ENCODE measurements at regions not wholly inside any gene's neighbourhood (a gene's known extent, or its start where the extent isn't known, plus 50 kb on each side); places are given as distances from the start of the nearest gene placed in this dataset.
A peak's percentile ranks its signal among the peaks of the same experiment; 100 is the strongest.
"Not testable (repeated sequence)": the region's sequence is repeated elsewhere in the genome, so short reads cannot be mapped to it uniquely, and the experiment has no call there.

GRCh38 chr2:234156326-234156725 lies 105.8 kb downstream of the SPP2 start:
- Mint-ChIP-seq H3K4me1 (ENCODE audit: low read depth) (peaks cover 3% of the 10 kb centered on the region), H3K36me3 (ENCODE audit: low read depth) (peaks cover 2% of the 10 kb centered on the region), H3K9me3 (peaks cover 7% of the 10 kb centered on the region), H3K27me3 (ENCODE audit: low read depth) (peaks cover 25% of the 10 kb centered on the region), H3K4me3 (no peak overlapping the region), H3K27ac (no peak overlapping the region)

GRCh38 chr2:234152835-234153234 lies 102.3 kb downstream of the SPP2 start:
- peaks cover 19% of the 10 kb centered on the region for H3K27me3 Mint-ChIP-seq (ENCODE audit: low read depth)
- not testable (repeated sequence) for H3K9me3 Mint-ChIP-seq; H3K36me3 Mint-ChIP-seq (ENCODE audit: low read depth); H3K27ac Mint-ChIP-seq; H3K4me3 Mint-ChIP-seq
- peaks cover 10% of the 10 kb centered on the region for H3K4me1 Mint-ChIP-seq (ENCODE audit: low read depth)

GRCh38 chr2:234147335-234147861 lies 96.9 kb downstream of the SPP2 start:
- Mint-ChIP-seq H3K27me3 (ENCODE audit: low read depth) (peaks cover 7% of the 10 kb centered on the region), H3K4me1 (ENCODE audit: low read depth) (peaks cover 35% of the 10 kb centered on the region), H3K9me3 (peaks cover 7% of the 10 kb centered on the region), H3K4me3 (no peak overlapping the region), H3K36me3 (ENCODE audit: low read depth) (peaks cover 2% of the 10 kb centered on the region), H3K27ac (peak overlapping the region; percentile 46)

- H3K27me3 Mint-ChIP-seq (ENCODE audit: low read depth): peaks cover 4% of the 10 kb centered on the region
- H3K27ac Mint-ChIP-seq: peak overlapping the region; percentile 70
- no peaks in the 10 kb centered on the region for H3K9me3 Mint-ChIP-seq
- peaks cover 2% of the 10 kb centered on the region for H3K36me3 Mint-ChIP-seq (ENCODE audit: low read depth)
- H3K4me1 Mint-ChIP-seq (ENCODE audit: low read depth): peaks cover 35% of the 10 kb centered on the region
- H3K4me3 Mint-ChIP-seq: peak overlapping the region; percentile 55
Measured at GRCh38 chr2:234146087-234146826, 95.8 kb downstream of the SPP2 start.

GRCh38 chr2:234145511-234145910 lies 95.0 kb downstream of the SPP2 start:
- Mint-ChIP-seq H3K27ac (no peak overlapping the region), H3K36me3 (ENCODE audit: low read depth) (peaks cover 2% of the 10 kb centered on the region), H3K4me1 (ENCODE audit: low read depth) (peaks cover 35% of the 10 kb centered on the region), H3K4me3 (no peak overlapping the region), H3K27me3 (ENCODE audit: low read depth) (peaks cover 4% of the 10 kb centered on the region), H3K9me3 (no peaks in the 10 kb centered on the region)

GRCh38 chr2:234145057-234145456 lies 94.6 kb downstream of the SPP2 start:
- H3K27ac Mint-ChIP-seq: peak overlapping the region; percentile 4
- H3K36me3 Mint-ChIP-seq (ENCODE audit: low read depth): peaks cover 2% of the 10 kb centered on the region
- H3K9me3 Mint-ChIP-seq: no peaks in the 10 kb centered on the region
- H3K4me1 Mint-ChIP-seq (ENCODE audit: low read depth): peaks cover 35% of the 10 kb centered on the region
- H3K4me3 Mint-ChIP-seq: no peak overlapping the region
- H3K27me3 Mint-ChIP-seq (ENCODE audit: low read depth): peaks cover 4% of the 10 kb centered on the region

- H3K9me3 Mint-ChIP-seq: no peaks in the 10 kb centered on the region
- peaks cover 4% of the 10 kb centered on the region for H3K27me3 Mint-ChIP-seq (ENCODE audit: low read depth)
- H3K36me3 Mint-ChIP-seq (ENCODE audit: low read depth): peaks cover 2% of the 10 kb centered on the region
- H3K4me1 Mint-ChIP-seq (ENCODE audit: low read depth): peaks cover 31% of the 10 kb centered on the region
- no peak overlapping the region for H3K27ac Mint-ChIP-seq
- H3K4me3 Mint-ChIP-seq: no peak overlapping the region
Measured at GRCh38 chr2:234143896-234144295, 93.4 kb downstream of the SPP2 start.

- H3K27ac Mint-ChIP-seq: no peak overlapping the region
- H3K9me3 Mint-ChIP-seq: no peaks in the 10 kb centered on the region
- peaks cover 2% of the 10 kb centered on the region for H3K36me3 Mint-ChIP-seq (ENCODE audit: low read depth)
- H3K4me3 Mint-ChIP-seq: no peak overlapping the region
- peaks cover 4% of the 10 kb centered on the region for H3K27me3 Mint-ChIP-seq (ENCODE audit: low read depth)
- H3K4me1 Mint-ChIP-seq (ENCODE audit: low read depth): peaks cover 22% of the 10 kb centered on the region
Measured at GRCh38 chr2:234142530-234142929, 92.0 kb downstream of the SPP2 start.

- H3K4me3 Mint-ChIP-seq: no peak overlapping the region
- no peak overlapping the region for H3K27ac Mint-ChIP-seq
- H3K36me3 Mint-ChIP-seq (ENCODE audit: low read depth): peaks cover 3% of the 10 kb centered on the region
- H3K9me3 Mint-ChIP-seq: no peaks in the 10 kb centered on the region
- H3K4me1 Mint-ChIP-seq (ENCODE audit: low read depth): peaks cover 27% of the 10 kb centered on the region
- H3K27me3 Mint-ChIP-seq (ENCODE audit: low read depth): peaks cover 7% of the 10 kb centered on the region
Measured at GRCh38 chr2:234139755-234140154, 89.3 kb downstream of the SPP2 start.

GRCh38 chr2:234138836-234139235 lies 88.3 kb downstream of the SPP2 start:
- H3K27ac Mint-ChIP-seq: no peak overlapping the region
- H3K4me1 Mint-ChIP-seq (ENCODE audit: low read depth): peaks cover 27% of the 10 kb centered on the region
- H3K36me3 Mint-ChIP-seq (ENCODE audit: low read depth): peaks cover 3% of the 10 kb centered on the region
- peaks cover 7% of the 10 kb centered on the region for H3K27me3 Mint-ChIP-seq (ENCODE audit: low read depth)
- no peak overlapping the region for H3K4me3 Mint-ChIP-seq
- H3K9me3 Mint-ChIP-seq: no peaks in the 10 kb centered on the region

GRCh38 chr2:234137400-234138014 lies 87.0 kb downstream of the SPP2 start:
- peaks cover 21% of the 10 kb centered on the region for H3K4me1 Mint-ChIP-seq (ENCODE audit: low read depth)
- peaks cover 3% of the 10 kb centered on the region for H3K36me3 Mint-ChIP-seq (ENCODE audit: low read depth)
- no peak overlapping the region for H3K4me3 Mint-ChIP-seq
- H3K27me3 Mint-ChIP-seq (ENCODE audit: low read depth): peaks cover 4% of the 10 kb centered on the region
- peak overlapping the region; percentile 65 for H3K27ac Mint-ChIP-seq
- H3K9me3 Mint-ChIP-seq: no peaks in the 10 kb centered on the region

- Mint-ChIP-seq H3K27ac (peak overlapping the region; percentile 77), H3K4me1 (ENCODE audit: low read depth) (peaks cover 19% of the 10 kb centered on the region), H3K4me3 (no peak overlapping the region)
Measured at GRCh38 chr2:234136461-234136860, 86.0 kb downstream of the SPP2 start.

GRCh38 chr2:234135750-234136221 lies 85.3 kb downstream of the SPP2 start:
- Mint-ChIP-seq H3K9me3 (no peaks in the 10 kb centered on the region), H3K36me3 (ENCODE audit: low read depth) (peaks cover 3% of the 10 kb centered on the region), H3K27ac (peak overlapping the region; percentile 63), H3K4me1 (ENCODE audit: low read depth) (peaks cover 19% of the 10 kb centered on the region), H3K4me3 (peak overlapping the region; percentile 18), H3K27me3 (ENCODE audit: low read depth) (peaks cover 14% of the 10 kb centered on the region)

More at GRCh38 chr2:234136461-234136860, 86.0 kb downstream of the SPP2 start:
- Mint-ChIP-seq H3K9me3 (no peaks in the 10 kb centered on the region), H3K36me3 (ENCODE audit: low read depth) (peaks cover 3% of the 10 kb centered on the region), H3K27me3 (ENCODE audit: low read depth) (peaks cover 7% of the 10 kb centered on the region)

- Mint-ChIP-seq H3K27ac (no peak overlapping the region), H3K36me3 (ENCODE audit: low read depth) (peaks cover 3% of the 10 kb centered on the region), H3K27me3 (ENCODE audit: low read depth) (peaks cover 24% of the 10 kb centered on the region), H3K4me1 (ENCODE audit: low read depth) (peaks cover 19% of the 10 kb centered on the region), H3K4me3 (no peak overlapping the region), H3K9me3 (no peaks in the 10 kb centered on the region)
Measured at GRCh38 chr2:234134496-234134895, 84.0 kb downstream of the SPP2 start.

- no peak overlapping the region for H3K27ac Mint-ChIP-seq
- peaks cover 24% of the 10 kb centered on the region for H3K27me3 Mint-ChIP-seq (ENCODE audit: low read depth)
- peaks cover 22% of the 10 kb centered on the region for H3K4me1 Mint-ChIP-seq (ENCODE audit: low read depth)
- H3K4me3 Mint-ChIP-seq: no peak overlapping the region
- peaks cover 3% of the 10 kb centered on the region for H3K36me3 Mint-ChIP-seq (ENCODE audit: low read depth)
- H3K9me3 Mint-ChIP-seq: no peaks in the 10 kb centered on the region
Measured at GRCh38 chr2:234133004-234133403, 82.5 kb downstream of the SPP2 start.

All from T-helper 1 cell treated with Interleukin-12 subunit alpha and Interleukin-12 subunit beta and Interleukin-4 antibody, amounts not matched to agents 30 μg/mL and 1 μg/mL, for 36 hours (primary cell).